Mucosa of descending colon (tissue), 3 donors: ENCODE measurements at regions not wholly inside any gene's neighbourhood (a gene's known extent, or its start where the extent isn't known, plus 50 kb on each side); places are given as distances from the start of the nearest gene placed in this dataset.

Experiments used
- ATAC-seq: fragments of 200-7000 bp; cut with Tn5 transposase; one replicate; pipeline ENCODE4 v1.9.1; 2020; ENCODE audit warnings: mild to moderate bottlenecking, moderate library complexity
- DNase-seq, 3 donors: peaks; one replicate each; pipeline ENCODE4 v3.0.0-alpha.2; 2020
- H3K36me3 ChIP-seq: fragments of 200-600 bp; one replicate; pipeline ENCODE4 v1.8.0; 2021; ENCODE audit warnings: low read depth, mild to moderate bottlenecking
- H3K4me1 ChIP-seq: fragments of 200-600 bp; one replicate; pipeline ENCODE4 v1.8.0; 2021; ENCODE audit warnings: low read depth, mild to moderate bottlenecking
- H3K4me3 ChIP-seq: fragments of 200-600 bp; one replicate; pipeline ENCODE4 v1.8.0; 2021; ENCODE audit warnings: mild to moderate bottlenecking
- H3K9me3 ChIP-seq: fragments of 200-600 bp; one replicate; pipeline ENCODE4 v1.8.0; 2021; ENCODE audit warnings: mild to moderate bottlenecking
- intact Hi-C, 2 donors: fragments of 100-400 bp; cut with DNase I in 1 of 2; cut with micrococcal nuclease in 1 of 2; formaldehyde crosslinking; loops; one replicate each; pipeline versions ENCODE4 v1.11.0 to v1.11.1; 2022; cut with DNase I, micrococcal nuclease
- TF ChIP-seq, protein P1 (sequence below): fragments of 200-600 bp; IDR thresholded peaks from one replicate; pipeline ENCODE4 v1.8.0; 2022; ENCODE audit warnings: antibody characterized with exemption, mild to moderate bottlenecking
- donor health status: DM: no; HTN: no; CAD: no; lungs with moderate emphysema.
- donor health status: DM: no; HTN: no; CAD: no.
- donor health status: DM: no; HTN: yes; CAD: no.

DNA sequence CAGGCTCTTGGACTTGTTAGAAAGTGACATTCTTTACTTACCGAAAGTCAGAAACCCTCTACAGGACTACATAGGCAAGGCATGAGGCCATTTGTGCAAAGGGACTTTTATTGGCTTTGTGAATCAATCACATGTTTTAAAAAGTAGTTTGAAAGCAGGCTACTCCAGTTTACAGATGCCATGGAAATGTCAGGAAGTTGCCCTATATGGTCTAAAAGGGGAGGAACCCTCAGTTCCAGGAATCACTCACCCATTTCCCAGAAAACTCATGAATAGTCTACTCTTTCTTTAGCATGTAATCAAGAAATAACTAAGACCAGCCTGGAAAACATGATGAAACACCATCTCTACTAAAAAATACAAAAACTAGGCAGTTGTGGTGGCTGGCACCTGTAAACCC lies 51.0 kb upstream of the MKRN3 start:
- no peak for DNase-seq
- TF ChIP-seq, protein P1, sequence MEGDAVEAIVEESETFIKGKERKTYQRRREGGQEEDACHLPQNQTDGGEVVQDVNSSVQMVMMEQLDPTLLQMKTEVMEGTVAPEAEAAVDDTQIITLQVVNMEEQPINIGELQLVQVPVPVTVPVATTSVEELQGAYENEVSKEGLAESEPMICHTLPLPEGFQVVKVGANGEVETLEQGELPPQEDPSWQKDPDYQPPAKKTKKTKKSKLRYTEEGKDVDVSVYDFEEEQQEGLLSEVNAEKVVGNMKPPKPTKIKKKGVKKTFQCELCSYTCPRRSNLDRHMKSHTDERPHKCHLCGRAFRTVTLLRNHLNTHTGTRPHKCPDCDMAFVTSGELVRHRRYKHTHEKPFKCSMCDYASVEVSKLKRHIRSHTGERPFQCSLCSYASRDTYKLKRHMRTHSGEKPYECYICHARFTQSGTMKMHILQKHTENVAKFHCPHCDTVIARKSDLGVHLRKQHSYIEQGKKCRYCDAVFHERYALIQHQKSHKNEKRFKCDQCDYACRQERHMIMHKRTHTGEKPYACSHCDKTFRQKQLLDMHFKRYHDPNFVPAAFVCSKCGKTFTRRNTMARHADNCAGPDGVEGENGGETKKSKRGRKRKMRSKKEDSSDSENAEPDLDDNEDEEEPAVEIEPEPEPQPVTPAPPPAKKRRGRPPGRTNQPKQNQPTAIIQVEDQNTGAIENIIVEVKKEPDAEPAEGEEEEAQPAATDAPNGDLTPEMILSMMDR = no peak
- intact Hi-C loops = no loop called here
- Histone ChIP-seq H3K4me1 (no peaks in the 10 kb centered on the region), H3K36me3 (no peaks in the 10 kb centered on the region), H3K9me3 (peaks cover 10% of the 10 kb centered on the region), H3K4me3 (no peak overlapping the region)
- ATAC-seq = no peak

DNA sequence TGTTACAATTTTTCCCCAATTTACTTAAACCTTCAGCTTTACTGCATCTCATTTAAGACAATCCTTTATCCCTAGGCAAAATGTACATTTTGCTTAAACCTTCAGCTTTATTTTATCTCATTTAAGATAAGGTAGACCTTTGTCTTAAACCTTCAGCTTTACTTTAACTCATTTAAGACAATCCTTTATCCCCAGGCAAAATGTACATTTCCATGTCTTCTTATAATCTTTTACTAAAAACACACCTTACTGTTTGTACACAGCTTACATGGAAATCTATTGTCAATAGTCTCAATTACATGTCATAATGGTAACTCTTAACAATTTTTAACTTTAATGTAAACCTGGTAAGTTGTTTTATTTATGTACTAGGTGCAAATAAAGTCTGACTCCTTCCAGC lies 58.7 kb upstream of the MKRN3 start:
- ATAC-seq (no peak), DNase-seq (no peak)
- H3K36me3 ChIP-seq = no peaks in the 10 kb centered on the region
- H3K4me3 ChIP-seq = no peak overlapping the region
- H3K4me1 ChIP-seq = no peaks in the 10 kb centered on the region
- intact Hi-C loops = no loop called here
- TF ChIP-seq, protein P1 = no peak
- H3K9me3 ChIP-seq = peaks cover 14% of the 10 kb centered on the region

DNA sequence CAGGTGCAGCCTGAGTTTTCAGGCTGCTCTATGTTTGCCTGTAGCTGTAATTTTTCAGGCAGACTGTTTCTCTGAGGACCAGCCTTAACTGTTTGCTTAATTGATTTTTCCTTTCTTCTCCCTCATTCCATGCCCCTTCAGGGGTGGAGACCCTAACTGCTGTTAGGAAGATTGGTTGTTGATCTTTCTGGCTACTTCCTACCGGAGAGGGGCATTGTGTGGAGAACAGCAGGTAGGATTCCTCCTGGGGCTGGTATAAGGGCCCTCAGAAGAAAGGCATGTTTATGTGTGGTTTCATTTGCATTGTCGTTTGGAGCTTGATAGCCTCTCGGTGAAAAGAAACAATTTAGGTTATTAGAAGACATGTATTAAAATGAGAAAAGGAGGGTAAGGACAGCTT lies 56.9 kb upstream of the GOLGA6L2 start:
- no peak for DNase-seq
- Histone ChIP-seq H3K9me3 (no peaks in the 10 kb centered on the region), H3K4me3 (no peak overlapping the region), H3K4me1 (no peaks in the 10 kb centered on the region), H3K36me3 (no peaks in the 10 kb centered on the region)
- ATAC-seq = no peak
- intact Hi-C loops = no loop called here
- TF ChIP-seq, protein P1 = no peak

DNA sequence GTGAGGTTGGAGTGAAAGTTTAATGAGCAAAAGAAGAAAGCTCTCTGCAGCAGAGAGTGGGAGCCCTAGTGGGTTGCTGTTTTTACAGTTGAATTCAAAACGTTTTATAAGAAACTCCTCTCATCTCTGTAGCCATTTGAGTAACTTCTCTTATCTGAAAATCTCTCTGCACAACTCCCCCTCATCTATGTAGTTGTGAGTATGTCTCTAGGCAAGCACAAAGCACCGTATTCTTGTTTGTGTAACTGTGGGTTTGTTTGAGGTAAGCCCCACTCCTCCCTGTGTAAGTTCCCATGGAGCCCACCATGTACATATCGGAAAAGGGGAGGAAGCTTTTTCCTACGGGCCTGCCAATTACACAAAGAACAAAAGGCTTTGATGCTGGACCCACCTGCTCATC lies 56.5 kb upstream of the GOLGA6L2 start:
- ATAC-seq (no peak), DNase-seq (no peak)
- no peaks in the 10 kb centered on the region for H3K9me3 ChIP-seq
- no peaks in the 10 kb centered on the region for H3K36me3 ChIP-seq
- TF ChIP-seq, protein P1 = no peak
- no peaks in the 10 kb centered on the region for H3K4me1 ChIP-seq
- H3K4me3 ChIP-seq = no peak overlapping the region
- intact Hi-C loops = no loop called here

DNA sequence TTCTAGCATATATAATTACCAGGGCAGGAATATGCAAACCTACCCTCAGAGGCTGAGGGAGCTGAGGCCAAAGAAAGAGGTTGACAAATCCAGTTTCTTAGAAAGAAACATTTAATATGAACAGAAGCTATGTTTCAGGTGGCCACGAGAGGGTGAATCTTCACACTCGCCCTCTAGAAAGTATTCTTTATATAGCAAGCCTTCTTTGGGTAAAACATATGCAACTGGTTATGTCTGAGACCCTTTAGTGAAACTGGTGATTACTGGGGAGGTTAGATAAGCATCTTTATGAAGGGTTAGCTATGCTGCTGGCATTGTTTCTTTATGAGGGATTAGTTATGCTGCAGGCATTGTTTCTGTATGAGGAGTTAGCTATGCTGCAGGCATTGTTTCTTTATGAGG lies 50.7 kb upstream of the GOLGA6L2 start:
- H3K4me1 ChIP-seq = no peaks in the 10 kb centered on the region
- H3K36me3 ChIP-seq = no peaks in the 10 kb centered on the region
- no peaks in the 10 kb centered on the region for H3K9me3 ChIP-seq
- no peak for ATAC-seq
- no peak overlapping the region for H3K4me3 ChIP-seq
- TF ChIP-seq, protein P1 = no peak
- intact Hi-C loops = no loop called here
- peak in 1 of 3 donors; percentile 7 for DNase-seq
